RKO (cell line): ENCODE measurements at regions not wholly inside any gene's neighbourhood (a gene's known extent, or its start where the extent isn't known, plus 50 kb on each side); places are given as distances from the start of the nearest gene placed in this dataset.

Experiments
- DNase-seq: peaks from one replicate; pipeline ENCODE4 v3.0.0-alpha.2; 2016; ENCODE audit warnings: low spot score

DNA sequence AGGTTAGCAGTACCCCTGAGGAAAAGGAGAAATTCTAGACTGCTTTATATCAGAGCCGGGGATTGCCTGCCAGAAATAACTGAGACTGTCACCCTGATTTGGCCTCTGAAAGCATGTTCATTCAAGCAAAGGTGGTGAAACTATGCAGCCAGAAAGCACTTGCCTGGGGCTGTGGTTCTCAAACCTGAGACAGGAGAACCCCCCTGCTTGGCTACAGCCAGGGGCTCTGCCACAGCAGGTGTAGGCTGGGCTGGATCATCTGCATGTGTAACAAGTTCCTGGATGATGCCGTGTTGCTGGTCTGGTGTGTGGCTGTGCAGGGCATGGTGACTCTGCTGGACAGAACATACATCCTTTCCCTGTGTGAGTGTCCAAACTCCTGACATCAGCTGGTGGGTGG, 157.8 kb downstream of the NXNL2 start:
- DNase-seq, result no peak

DNA sequence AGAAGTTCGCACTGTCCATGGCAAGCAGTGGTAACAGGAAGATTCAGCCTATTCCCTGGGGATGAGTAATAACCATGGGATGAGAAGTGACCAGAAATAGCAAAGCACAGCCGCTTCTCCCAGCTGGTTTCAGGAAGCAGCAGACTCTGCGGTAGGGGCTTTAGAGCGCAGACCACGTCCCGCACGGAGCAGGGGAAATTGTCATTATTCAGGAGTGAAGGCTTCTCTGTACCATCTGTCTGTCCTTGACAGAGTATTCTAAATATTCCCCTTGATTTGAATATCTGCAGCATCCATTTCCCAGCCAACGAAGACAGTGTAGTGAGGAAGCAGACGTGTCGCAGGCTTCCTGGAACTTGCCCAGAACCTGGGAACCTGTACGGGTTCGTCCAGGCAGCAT, 159.6 kb downstream of the NXNL2 start:
- no peak for DNase-seq

DNA sequence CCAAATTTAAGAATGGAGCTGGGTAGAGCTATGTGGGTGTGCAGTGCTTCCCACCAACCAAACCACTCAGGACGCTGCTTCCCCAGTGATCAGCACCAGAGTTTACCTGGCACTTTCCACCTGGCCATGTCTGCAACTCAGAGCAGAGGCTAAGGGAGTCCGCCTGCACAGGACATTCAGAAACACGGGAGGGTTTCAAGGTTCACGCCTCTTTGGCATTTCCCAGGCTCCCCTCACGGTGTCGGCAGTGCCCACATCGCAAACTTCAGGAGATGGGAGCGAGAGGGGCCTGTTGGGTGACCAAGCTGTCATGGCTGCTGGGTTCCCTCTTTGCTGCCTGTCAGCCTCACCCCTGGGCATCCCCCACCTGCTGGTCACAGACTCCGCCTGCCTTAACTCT, 161.5 kb downstream of the NXNL2 start:
- DNase-seq, result no peak

DNA sequence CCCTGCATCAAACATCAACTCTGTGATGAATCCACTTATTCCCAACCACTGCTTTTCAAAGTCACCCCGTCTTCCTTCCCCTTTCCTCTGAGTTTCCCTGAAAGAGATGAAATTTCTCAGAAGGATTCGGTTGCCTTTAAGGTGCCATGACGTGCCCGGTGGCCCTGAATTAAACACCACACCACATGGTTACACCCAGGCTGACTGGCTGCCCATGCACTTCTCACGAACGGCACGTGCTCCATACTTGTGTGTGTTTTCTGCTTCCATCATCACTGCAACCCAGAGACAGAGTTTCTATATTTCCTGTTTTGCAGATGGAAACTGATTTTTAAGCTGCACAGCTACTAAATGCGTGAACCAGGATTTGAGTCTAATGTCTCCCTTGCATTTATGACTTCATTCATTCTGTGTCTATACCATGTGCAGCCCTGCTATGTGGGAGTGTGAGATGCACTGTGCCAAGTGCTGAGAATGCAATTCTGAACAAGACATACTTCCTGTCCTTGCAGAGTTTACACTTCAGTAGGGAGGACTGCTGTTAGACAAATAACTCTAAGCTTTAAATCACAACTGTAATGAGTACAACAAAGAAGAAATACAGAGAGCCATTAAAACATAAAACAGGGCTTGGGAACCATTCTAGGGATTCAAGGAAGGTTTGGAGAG, 162.9 kb downstream of the NXNL2 start:
- no peak for DNase-seq

DNA sequence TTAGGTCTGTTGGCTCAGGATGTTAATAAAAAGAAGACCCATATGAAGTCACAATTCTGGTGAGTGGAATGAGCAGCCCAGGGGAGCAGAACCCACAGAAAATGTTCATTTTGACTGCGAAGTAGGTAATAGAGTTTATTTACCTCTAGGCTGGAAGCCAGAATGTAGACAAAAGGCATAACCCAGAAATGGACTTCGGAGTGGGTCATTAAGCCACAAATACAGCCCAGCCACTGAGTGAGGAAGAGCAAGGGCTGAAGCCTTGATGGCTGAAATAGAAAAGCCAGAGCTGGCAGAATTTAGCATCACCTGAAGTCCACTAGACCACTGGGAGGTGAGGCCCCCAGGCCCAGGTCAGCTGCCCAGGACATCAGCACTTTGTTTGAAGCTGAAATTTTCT, 168.0 kb downstream of the NXNL2 start:
- no peak for DNase-seq

GRCh38 chr9:88706193-88707113, 171.5 kb downstream of the NXNL2 start:
- DNase-seq, result no peak

DNA sequence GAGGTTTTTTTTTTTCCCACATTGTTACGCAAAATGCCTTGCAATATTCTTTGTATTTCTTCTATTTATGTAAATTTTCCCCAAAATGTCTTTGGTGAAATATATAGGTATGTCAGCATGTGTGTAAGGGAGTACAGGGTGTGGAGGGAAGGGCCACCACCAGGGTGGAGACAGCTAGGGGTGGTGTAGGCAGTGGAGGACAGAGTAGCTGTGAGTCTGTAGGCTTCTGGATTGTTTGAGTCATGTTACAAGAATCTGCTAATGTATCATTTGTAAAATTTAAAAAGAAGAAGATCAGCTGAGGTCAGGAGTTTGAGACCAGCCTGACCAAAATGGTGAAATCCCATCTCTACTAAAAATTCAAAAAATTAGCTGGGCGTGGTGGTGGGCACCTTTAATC, 175.5 kb downstream of the NXNL2 start:
- peak; percentile 11 for DNase-seq

GRCh38 chr9:88711719-88712118, 176.7 kb downstream of the NXNL2 start:
- DNase-seq, result no peak

DNA sequence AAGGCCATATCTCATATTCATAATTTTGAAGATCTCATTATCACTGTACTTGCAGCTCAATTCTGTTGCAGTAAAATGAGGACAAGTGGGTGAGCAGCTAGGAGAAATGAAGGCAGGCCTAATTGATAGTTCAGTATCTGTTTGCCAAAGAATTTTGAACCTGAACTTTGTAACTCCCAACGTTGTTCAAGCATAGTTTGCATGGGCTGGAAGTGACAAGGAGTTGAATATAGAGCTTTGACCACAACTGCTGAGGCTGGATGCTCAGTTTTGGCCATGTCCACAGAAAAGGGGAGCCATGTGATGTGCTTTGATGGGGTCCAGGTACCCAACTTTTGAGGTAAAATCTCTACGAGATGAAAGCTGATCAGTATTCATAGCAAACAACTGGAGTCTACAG, 177.5 kb downstream of the NXNL2 start:
- DNase-seq, result no peak

DNA sequence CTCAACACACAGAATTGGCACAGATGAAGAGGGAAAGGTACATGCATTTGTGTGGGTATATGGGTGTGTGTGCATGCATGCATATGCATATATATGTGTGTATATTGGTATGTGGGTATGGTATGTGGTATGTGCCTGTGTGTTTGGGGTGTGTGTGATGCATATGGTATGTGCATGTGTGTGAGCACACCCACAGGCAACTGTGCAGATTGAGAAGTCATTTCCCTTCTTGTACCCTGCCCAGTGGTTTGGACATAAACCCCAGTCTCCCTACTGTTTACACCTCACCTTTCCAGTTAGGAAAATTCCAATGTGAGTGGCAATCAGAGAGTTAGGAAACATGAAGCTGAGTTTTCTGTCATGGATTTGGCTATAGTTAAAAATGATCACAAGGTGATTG, 178.0 kb downstream of the NXNL2 start:
- DNase-seq, result no peak

DNA sequence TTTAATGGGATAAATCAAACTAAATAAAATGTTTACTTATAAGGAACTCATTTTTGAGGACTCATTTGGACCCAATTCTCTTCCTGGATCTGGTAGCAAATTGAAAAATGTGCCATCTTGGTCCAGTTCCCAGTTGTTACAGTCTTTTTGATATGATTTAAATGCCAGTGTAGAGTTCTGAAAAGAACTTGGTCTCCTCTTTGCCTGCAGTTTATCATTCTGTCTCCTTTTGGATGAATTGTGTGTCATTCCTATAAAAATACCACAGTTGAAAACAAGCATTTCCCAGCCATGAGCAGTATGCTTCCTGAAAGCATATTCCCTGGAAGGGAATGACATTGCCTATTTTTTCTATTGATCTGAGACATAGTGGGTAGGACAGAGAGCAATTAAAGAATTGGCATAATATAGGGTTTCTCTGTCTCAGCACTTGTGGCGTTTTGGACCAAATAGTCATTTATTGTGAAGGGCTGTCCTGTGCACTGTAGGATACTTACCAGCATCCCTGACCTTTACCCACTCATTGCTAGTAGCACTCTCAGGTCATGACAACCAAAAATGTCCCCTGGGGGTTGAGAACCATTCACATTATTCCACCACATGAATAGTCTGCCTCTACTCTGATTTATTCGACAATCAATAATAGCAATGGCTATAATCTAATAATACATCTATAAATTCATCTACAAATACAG, 181.8 kb downstream of the NXNL2 start:
- DNase-seq, result no peak

DNA sequence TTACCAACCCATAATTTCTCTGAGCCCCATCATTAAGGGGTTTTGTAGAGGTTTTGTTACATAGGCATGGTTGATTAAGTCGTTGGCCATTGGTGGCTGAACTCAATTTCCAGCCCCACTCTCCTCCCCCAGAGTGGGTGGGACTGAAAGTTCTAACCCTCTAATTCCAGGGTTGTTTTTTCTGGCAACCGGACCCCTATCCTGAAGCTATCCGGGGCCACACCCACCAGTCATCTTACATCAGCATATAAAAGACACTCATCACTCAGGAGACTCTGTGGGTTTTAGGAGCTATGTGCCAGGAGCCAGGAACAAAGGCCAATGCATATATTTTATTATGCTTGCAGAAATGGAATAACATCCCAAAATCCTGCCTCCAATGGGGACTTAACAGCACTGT, 186.0 kb downstream of the NXNL2 start:
- DNase-seq, result no peak

- DNase-seq, result no peak
These were observed 186.7 kb downstream of the NXNL2 start for GRCh38 chr9:88721495-88722279.

DNA sequence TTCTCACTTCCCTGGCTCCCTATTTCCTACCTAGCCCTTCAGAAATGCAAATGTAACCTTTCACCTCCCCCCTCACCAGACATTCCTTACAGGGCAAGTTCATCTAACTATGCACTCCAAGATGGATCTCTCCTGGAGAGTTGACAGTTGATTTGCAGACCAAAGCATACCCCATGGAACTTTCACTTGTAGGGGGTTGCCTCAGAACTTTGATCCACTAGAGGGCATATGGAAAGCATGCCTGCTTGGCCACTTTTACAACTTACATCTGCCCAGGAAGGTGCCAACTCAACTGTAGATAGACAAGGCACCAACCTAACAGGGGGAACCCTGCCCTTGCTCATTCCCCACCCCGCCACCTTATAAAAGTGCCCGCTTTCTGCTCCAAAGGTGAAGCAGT, 187.8 kb downstream of the NXNL2 start:
- DNase-seq, result no peak

GRCh38 chr9:88723751-88724150, 188.8 kb downstream of the NXNL2 start:
- DNase-seq, result no peak

DNA sequence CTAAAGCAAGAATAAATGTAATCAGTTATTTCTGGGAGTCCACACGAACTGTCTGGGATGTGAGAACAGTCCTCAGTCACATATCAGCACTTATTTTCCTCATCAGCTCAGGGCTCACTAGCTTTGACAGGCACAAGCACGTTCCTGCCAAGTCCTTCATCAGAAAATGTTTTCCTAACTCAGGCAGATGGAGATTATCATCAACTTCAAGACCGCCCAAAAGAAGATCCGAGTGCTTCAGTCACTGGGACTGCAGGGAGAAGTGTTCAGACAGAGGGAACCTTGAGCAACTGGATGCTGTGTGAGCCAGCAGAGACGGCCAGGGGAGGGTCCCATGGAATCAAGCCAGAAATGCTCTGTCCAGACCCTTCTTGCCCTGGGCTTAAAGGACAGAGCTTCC, 189.4 kb downstream of the NXNL2 start:
- DNase-seq, result no peak

DNA sequence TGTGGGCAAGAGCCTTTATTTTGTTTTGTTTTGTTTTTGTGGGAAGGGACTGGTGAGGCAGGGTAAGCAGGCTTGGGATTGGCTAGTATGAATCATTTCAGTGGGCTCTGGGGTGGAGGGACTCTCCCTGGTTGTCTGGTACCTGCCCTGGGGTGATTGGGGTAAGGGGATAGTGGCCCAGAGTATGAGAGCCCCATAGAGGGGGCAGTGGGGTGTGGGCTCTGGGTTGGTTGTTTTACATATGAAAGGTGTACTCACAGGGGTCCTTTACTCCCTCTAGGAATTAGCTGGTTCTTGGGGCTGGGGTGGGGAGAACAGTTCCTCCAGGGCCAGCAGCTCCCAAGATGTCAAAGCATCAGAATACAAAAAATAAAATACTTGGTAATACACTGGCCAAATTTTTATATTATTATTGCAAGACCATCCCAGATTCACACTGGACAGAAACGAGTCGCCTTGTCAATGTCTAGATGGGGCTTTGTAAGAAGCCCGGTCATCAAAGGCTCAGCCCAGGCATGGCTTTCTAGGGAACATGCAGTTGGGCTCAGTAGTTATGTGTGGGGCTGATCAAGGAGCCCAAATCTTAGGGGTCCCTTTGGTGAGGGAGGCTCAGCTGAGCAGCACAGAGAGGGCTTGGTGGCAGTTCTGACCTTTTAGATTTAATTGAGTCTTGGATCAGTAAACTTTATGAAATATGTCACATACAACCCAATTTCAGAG, 190.5 kb downstream of the NXNL2 start:
- DNase-seq, result no peak

DNA sequence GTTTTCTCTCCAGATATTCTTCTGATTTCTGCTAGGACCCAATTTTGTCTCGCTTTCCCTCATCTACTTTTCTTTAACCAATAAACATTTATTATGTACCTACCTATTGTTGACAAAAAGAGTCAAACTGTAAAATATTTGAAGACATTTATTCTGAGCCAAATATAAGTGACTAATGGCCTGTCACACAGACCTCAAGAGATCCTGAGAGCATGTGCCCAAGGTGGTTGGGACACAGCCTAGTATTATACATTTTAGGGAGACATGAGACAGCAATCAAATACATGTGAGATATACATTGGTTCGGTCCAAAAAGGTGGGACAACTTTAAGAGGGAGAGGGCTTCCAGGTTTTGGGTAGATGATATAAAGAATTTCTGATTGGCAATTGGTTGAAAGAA, 191.8 kb downstream of the NXNL2 start:
- DNase-seq, result no peak

DNA sequence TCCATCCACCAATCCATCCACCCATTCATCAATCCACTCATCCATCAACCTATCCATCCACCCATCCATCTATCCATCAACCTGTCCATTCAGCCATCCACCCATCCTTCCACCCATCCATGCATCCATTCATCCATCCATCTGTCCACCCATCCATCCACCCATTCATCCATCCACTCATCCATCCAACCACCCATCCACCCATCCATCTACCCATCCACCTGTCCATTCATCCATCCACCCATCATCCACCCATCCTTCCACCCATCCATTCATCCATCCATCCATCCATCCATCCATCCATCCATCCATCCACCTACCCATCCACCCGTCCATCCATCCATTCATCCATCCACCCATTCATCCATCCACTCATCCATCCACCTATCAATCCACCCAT, 195.8 kb downstream of the NXNL2 start:
- DNase-seq, result no peak

DNA sequence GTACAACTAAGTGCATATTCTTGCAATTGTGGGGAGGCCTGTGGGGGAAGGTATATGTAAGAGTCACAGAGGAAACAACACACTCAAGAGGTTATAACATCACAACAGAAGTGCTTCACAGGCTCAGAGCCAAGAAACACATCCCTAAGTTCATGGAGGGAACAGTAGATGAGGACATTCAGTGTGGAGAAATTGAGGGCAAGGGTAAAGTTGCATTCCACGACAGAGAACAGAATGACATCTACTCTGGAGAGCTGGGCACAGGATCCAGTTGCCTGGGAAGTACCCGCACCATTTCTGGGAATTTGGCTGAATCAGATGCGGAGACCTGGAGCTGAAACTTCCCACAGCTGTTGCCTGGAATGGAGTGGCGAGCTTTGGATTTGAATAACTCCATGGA, 197.2 kb downstream of the NXNL2 start:
- no peak for DNase-seq

GRCh38 chr9:88733651-88734421, 198.9 kb downstream of the NXNL2 start:
- peak; percentile 27 for DNase-seq
